GM20000 (cell line): ENCODE measurements at regions not wholly inside any gene's neighbourhood (a gene's known extent, or its start where the extent isn't known, plus 50 kb on each side); places are given as distances from the start of the nearest gene placed in this dataset.

Experiments
- DNase-seq: peaks from one replicate; pipeline ENCODE4 v3.0.0; 2012; ENCODE audit warnings: low spot score
- CTCF ChIP-seq: IDR thresholded peaks from 2 replicates; pipeline ENCODE4 v1.5.1; 2012; ENCODE audit warnings: mild to moderate bottlenecking, control low read depth; ENCODE audit errors: extremely low read depth, missing control alignments

- no peak for DNase-seq
- TF ChIP-seq CTCF = no peak
These were observed 330.9 kb upstream of the THBS1 start for GRCh38 chr15:39250001-39250400.

- no peak for TF ChIP-seq CTCF
- no peak for DNase-seq
These were observed 330.3 kb upstream of the THBS1 start for GRCh38 chr15:39250460-39251186.

DNA sequence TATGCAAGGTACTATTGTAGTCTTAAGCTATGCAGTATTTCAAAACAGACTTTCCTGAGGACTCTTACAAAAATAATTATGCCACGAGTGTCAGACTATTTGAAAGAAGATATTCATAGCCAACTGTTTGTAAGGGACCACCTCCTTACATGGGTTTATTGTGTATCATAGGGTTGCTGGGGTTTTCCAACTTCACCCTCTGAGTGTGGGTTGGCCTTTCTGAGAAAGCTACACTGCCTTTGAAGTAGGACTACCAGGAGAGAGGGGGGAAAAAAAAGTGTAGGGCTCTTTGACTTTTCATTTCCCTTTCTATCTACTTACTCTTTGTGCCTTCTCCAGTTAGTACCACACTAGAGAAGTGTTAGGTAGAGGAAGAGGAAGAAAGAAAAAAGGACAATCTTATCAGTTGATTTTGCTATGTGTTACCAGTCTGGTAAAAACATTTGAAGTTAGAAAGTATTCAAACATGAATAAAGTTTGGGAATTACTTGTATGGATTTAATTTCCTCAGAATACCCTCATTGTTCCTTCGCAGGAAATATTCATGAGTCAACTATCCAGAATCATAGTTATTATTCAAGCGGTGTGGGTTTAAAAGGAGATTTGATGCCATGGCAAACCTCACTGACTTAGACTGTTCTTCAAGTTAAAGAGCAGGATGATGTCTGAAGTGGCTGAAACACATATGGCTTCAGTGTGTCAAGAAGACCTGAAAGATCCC, 329.3 kb upstream of the THBS1 start:
- DNase-seq = no peak
- TF ChIP-seq CTCF = no peak

DNA sequence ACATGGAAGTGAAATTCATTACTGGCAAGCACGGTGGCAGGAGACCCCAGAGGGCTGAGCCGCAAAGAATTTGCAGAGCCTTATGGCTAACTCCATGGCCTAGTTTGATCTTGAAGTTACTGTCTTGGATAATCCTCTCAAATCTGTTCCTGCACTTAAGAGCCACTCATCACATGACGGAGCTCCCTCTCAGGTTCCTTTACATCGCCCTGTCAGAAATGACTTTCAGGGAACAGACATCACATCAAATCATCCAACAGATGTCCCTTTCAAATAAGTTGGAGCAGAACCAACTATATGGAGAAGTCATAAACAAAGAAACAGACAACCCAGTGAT, 328.8 kb upstream of the THBS1 start:
- TF ChIP-seq CTCF = no peak
- DNase-seq = no peak

GRCh38 chr15:39253552-39253951, 327.3 kb upstream of the THBS1 start:
- TF ChIP-seq CTCF = no peak
- DNase-seq = no peak

- TF ChIP-seq CTCF = no peak
These were observed 326.7 kb upstream of the THBS1 start for GRCh38 chr15:39254181-39254580.

DNA sequence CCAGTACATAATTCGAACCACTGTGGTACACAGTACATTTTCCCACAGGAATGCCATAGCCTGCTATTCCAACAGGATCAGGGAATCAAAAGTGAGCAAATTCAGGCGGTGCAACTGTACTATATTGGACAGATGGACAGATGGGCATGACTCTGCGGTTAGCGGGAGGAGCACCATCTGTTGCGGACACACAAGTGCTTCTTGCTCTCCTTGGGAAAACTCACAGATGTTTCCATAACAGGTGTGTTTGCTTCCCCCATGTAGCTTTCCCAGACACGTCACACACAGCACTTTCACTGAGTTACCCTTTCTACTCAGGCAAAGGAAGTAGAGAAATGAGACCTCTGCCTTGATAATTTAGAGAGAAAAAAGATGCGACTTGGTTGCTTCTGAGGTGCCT, 325.1 kb upstream of the THBS1 start:
- no peak for DNase-seq

More at GRCh38 chr15:39254181-39254580, 326.7 kb upstream of the THBS1 start:
- DNase-seq = no peak

More for the DNA sequence above, 325.1 kb upstream of the THBS1 start:
- TF ChIP-seq CTCF = no peak
